Pancreas (tissue), 10 donors: ENCODE measurements at regions not wholly inside any gene's neighbourhood (a gene's known extent, or its start where the extent isn't known, plus 50 kb on each side); places are given as distances from the start of the nearest gene placed in this dataset.

Experiments
- ATAC-seq, 4 donors: fragments of 200-7000 bp; cut with Tn5 transposase; one replicate each; pipeline versions ENCODE4 v1.8.0 to v1.9.1; 2020; ENCODE audit warnings: mild to moderate bottlenecking in 4 of 4, moderate library complexity in 4 of 4
- DNase-seq, 6 donors: peaks; one replicate each; pipeline ENCODE4 v3.0.0-alpha.2; 2020
- FAIRE-seq: peaks from 2 replicates; lab custom pipeline; 2012; peaks lifted over from hg19 to GRCh38; lab: Jason Lieb, UNC
- H3K27ac ChIP-seq, 4 donors: fragments of 200-600 bp; sonication (generic); 1 replicate in 3 of 4; 2 replicates in 1 of 4; pipeline versions ENCODE4 v1.5.0 to v1.8.0; 2020
- H3K27me3 ChIP-seq, 4 donors: fragments of 200-600 bp; one replicate each; pipeline ENCODE4 v1.8.0; 2021
- H3K36me3 ChIP-seq, 3 donors: fragments of 200-600 bp; sonication (generic) in 1 of 3; one replicate each; pipeline versions ENCODE4 v1.5.0 to v1.8.0; 2020 to 2021
- H3K4me1 ChIP-seq, 3 donors: fragments of 200-600 bp; one replicate each; pipeline ENCODE4 v1.8.0; 2021
- H3K4me3 ChIP-seq, 4 donors: fragments of 200-600 bp; sonication (generic) in 2 of 4; one replicate each; pipeline versions ENCODE4 v1.5.0 to v1.8.0; 2020 to 2021
- H3K9me3 ChIP-seq, 4 donors: fragments of 200-600 bp; one replicate each; pipeline ENCODE4 v1.8.0; 2021
- CTCF ChIP-seq, 4 donors: fragments of 200-600 bp; sonication (generic) in 3 of 4; IDR thresholded peaks; one replicate each; pipeline versions ENCODE4 v1.5.0 to v1.8.0; 2021; ENCODE audit warnings: antibody characterized with exemption in 4 of 4
- WGBS, 2 donors: extraction: QIAGEN DNeasy Blood & Tissue Kit; methylation state at CpG; one replicate each; pipeline ENCODE4 v1.1.7; 2013; 5-methylcytosine and 5-hydroxymethylcytosine counted together
- intact Hi-C, 3 donors: fragments of 100-400 bp; cut with DNase I; formaldehyde crosslinking; loops; one replicate each; pipeline versions ENCODE4 v1.11.1 to v1.14.2; 2022
- donor health status: healthy with polysubstance abuse.
- donor health status: DM: no; HTN: no; CAD: no; lungs with moderate emphysema.
- donor health status: DM: no; HTN: no; CAD: no.
- donor health status: control.
- donor health status: control.
- donor health status: Bipolar disorder and iron deficiency.
- donor health status: DM: yes; HTN: yes; CAD: no.
- donor health status: DM: no; HTN: no; CAD: no.
- donor health status: DM: no; HTN: no; CAD: no.
- donor health status: DM: yes; HTN: yes; CAD: no.

DNA sequence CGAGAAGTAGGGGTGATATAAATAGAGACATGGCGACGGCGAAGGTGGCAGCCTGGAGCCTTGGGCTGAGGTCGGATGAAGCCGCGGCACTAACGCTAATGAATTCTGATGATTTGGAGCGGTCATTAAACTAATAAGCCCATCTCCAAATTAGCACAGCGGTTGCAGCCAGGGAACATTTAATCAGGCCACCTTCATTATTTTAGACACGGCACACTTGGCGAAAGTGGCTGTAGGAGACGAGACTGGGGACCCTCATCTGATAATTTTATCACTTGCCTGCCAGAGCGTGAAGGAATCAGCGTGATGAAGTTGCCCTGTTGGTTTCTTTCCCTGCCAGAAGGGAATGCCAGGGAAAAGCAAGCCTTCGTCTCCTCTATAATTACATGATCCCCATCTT lies 664.3 kb upstream of the TBX3 start:
- no peak for ATAC-seq
- Histone ChIP-seq H3K4me1 (no peaks in the 10 kb centered on the region), H3K9me3 (no peaks in the 10 kb centered on the region), H3K36me3 (no peaks in the 10 kb centered on the region), H3K27ac (no peak overlapping the region), H3K27me3 (no peaks in the 10 kb centered on the region), H3K4me3 (no peak overlapping the region)
- intact Hi-C loops: no loop called here
- WGBS, 2 donors: 79% methylated on average over 16 of the region's 16 CpGs
- FAIRE-seq: no peak
- DNase-seq: no peak
- TF ChIP-seq CTCF (IDR thresholded peaks at IDR 0.05): no peak

DNA sequence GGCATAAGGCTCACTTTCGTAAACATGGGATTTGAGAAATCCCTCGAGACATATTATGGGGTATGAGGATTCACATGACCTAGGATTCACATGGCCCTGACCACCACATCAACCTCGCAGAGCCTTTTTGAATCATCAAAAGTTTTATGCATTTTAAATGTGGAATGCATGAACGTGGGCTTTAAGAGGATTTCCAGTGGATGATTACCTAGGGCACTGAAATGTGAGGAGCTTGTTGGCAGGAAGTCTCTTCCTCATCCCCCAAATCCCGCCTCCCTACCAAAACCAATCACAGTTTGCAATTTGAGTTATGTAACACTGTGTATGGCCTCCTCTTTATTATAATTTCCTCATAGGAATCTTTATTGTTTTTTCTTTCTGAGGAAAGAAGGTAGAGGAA lies 659.6 kb upstream of the TBX3 start:
- no peak for TF ChIP-seq CTCF (IDR thresholded peaks at IDR 0.05)
- Histone ChIP-seq H3K27me3 (no peaks in the 10 kb centered on the region), H3K27ac (no peak overlapping the region), H3K4me1 (no peaks in the 10 kb centered on the region), H3K4me3 (no peak overlapping the region), H3K36me3 (no peaks in the 10 kb centered on the region), H3K9me3 (no peaks in the 10 kb centered on the region)
- intact Hi-C loops: no loop called here
- DNase-seq: no peak
- FAIRE-seq: no peak
- WGBS, 2 donors: 53 to 65% methylated on average over 5 of the region's 5 CpGs
- ATAC-seq: no peak

GRCh38 chr12:115343008-115343407 lies 659.0 kb upstream of the TBX3 start:
- no peak for TF ChIP-seq CTCF (IDR thresholded peaks at IDR 0.05)
- DNase-seq (no peak), FAIRE-seq (no peak), ATAC-seq (no peak)
- Histone ChIP-seq H3K4me3 (no peak overlapping the region), H3K4me1 (no peaks in the 10 kb centered on the region), H3K9me3 (no peaks in the 10 kb centered on the region), H3K27me3 (no peaks in the 10 kb centered on the region), H3K36me3 (no peaks in the 10 kb centered on the region), H3K27ac (no peak overlapping the region)
- intact Hi-C loops: no loop called here
- 51 to 67% methylated on average over 2 of the region's 2 CpGs for WGBS, 2 donors

DNA sequence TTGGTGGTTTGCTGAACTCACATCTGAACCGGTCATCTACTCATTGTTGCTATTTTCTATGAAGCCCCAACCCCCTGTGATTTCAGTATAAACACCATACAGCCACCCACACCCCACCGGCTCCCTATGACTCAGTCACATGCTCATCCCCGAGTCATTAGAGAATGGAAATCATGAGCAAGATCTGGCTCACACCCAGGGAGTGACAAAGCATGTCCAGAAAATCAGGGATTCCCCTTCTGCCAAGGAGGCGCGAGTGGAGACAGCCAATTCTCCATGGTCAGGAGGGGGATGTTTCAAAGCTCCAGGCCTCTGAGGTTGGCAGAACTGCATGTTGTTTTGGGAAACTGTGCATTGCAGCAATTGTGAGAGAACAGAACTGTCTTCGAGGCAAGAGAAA lies 657.5 kb upstream of the TBX3 start:
- intact Hi-C loops: no loop called here
- Histone ChIP-seq H3K4me3 (no peak overlapping the region), H3K36me3 (no peaks in the 10 kb centered on the region), H3K27me3 (no peaks in the 10 kb centered on the region), H3K27ac (no peak overlapping the region), H3K4me1 (no peaks in the 10 kb centered on the region), H3K9me3 (no peaks in the 10 kb centered on the region)
- peak in 4 of 6 donors; percentile 20 to 44 (median 34) for DNase-seq
- ATAC-seq: peak in 3 of 4 donors; percentile 58 to 69 (median 60)
- 64 to 69% methylated on average over 6 of the region's 6 CpGs for WGBS, 2 donors
- no peak for FAIRE-seq
- no peak for TF ChIP-seq CTCF (IDR thresholded peaks at IDR 0.05)

GRCh38 chr12:115338566-115339294 lies 654.8 kb upstream of the TBX3 start:
- intact Hi-C loops: no loop called here
- H3K4me1 ChIP-seq: no peaks in the 10 kb centered on the region
- DNase-seq (no peak), ATAC-seq (no peak), FAIRE-seq (no peak)
- H3K27me3 ChIP-seq: no peaks in the 10 kb centered on the region
- H3K36me3 ChIP-seq: no peaks in the 10 kb centered on the region
- TF ChIP-seq CTCF (IDR thresholded peaks at IDR 0.05): no peak
- 53 to 63% methylated on average over 9 of the region's 9 CpGs for WGBS, 2 donors
- H3K9me3 ChIP-seq: no peaks in the 10 kb centered on the region
- no peak overlapping the region for H3K27ac ChIP-seq
- H3K4me3 ChIP-seq: no peak overlapping the region
